SK-N-SH (cell line): ENCODE measurements at regions not wholly inside any gene's neighbourhood (a gene's known extent, or its start where the extent isn't known, plus 50 kb on each side); places are given as distances from the start of the nearest gene placed in this dataset.

ENCODE experiments used
- CTCF ChIA-PET: fragments of 300-600, 350-600 bp; formaldehyde crosslinking; extraction: SDS; loops from one replicate; lab custom pipeline; 2021; lab: Yijun Ruan, JAX
- POLR2A ChIA-PET: fragments of 350-600 bp; sonication (Branson Sonifier 250); formaldehyde crosslinking; extraction: SDS; loops from one replicate; lab custom pipeline; 2020; ENCODE audit warnings: antibody characterized with exemption, inconsistent platforms; lab: Yijun Ruan, JAX
- DNase-seq: peaks from one replicate; pipeline ENCODE4 v3.0.0; 2012
- H2AFZ ChIP-seq: fragments of 200-600 bp; sonication (generic); 2 replicates; pipeline ENCODE4 v1.8.1; 2016; ENCODE audit warnings: antibody characterized with exemption, mild to moderate bottlenecking, low read depth
- H3F3A ChIP-seq: fragments of 200-600 bp; sonication (generic); replicated peaks from 2 replicates; pipeline ENCODE3; 2016; ENCODE audit warnings: antibody characterized with exemption, mild to moderate bottlenecking; ENCODE audit not compliant: insufficient read depth
- H3K27ac ChIP-seq, 2 experiments: fragments of 200-500 bp in 1 of 2; fragments of 200-600 bp in 1 of 2; sonication (Bioruptor generic) in 1 of 2; sonication (generic), shearing (Covaris generic) in 1 of 2; 2 replicates each; pipeline versions ENCODE4 v1.5.1 to v1.6.1; 2014 to 2016; ENCODE audit warnings: low read depth in 2 of 2, inconsistent platforms in 1 of 2, low read length in 1 of 2, mild to moderate bottlenecking in 1 of 2, mixed read lengths in 1 of 2
- H3K27me3 ChIP-seq: fragments of 200-600 bp; sonication (generic), shearing (Covaris generic); 2 replicates; pipeline ENCODE4 v1.6.1; 2016; ENCODE audit warnings: mixed run types; ENCODE audit not compliant: insufficient read depth
- H3K36me3 ChIP-seq, 2 experiments: fragments of 200-500 bp in 1 of 2; fragments of 200-600 bp in 1 of 2; sonication (Bioruptor generic) in 1 of 2; sonication (generic) in 1 of 2; replicated peaks in 1 of 2; 2 replicates each; pipeline versions ENCODE3 to v1.5.1; 2014 to 2016; ENCODE audit warnings: low read length in 1 of 2, mild to moderate bottlenecking in 1 of 2; ENCODE audit not compliant: insufficient read depth in 2 of 2, control insufficient read depth in 1 of 2
- H3K4me1 ChIP-seq, 2 experiments: fragments of 200-500 bp in 1 of 2; fragments of 200-600 bp in 1 of 2; sonication (Bioruptor generic) in 1 of 2; sonication (generic), shearing (Covaris generic) in 1 of 2; 2 replicates each; pipeline versions ENCODE4 v1.5.1 to v1.6.1; 2014 to 2016; ENCODE audit warnings: low read depth in 1 of 2, low read length in 1 of 2, mixed run types in 1 of 2; ENCODE audit not compliant: insufficient read depth in 2 of 2, control insufficient read depth in 1 of 2
- H3K4me2 ChIP-seq: fragments of 200-600 bp; sonication (generic), shearing (Covaris generic); 2 replicates; pipeline ENCODE4 v1.6.1; 2017; ENCODE audit warnings: mixed run types
- H3K4me3 ChIP-seq, 2 experiments: fragments of 200-500 bp in 1 of 2; fragments of 200-600 bp in 1 of 2; sonication (Bioruptor generic) in 1 of 2; sonication (generic), shearing (Covaris generic) in 1 of 2; 2 replicates each; pipeline versions ENCODE4 v1.5.1 to v1.8.1; 2014 to 2016; ENCODE audit warnings: low read depth in 2 of 2, inconsistent platforms in 1 of 2, low read length in 1 of 2, mild to moderate bottlenecking in 1 of 2, mixed read lengths in 1 of 2, moderate library complexity in 1 of 2
- H3K79me2 ChIP-seq: fragments of 200-600 bp; sonication (generic); 2 replicates; pipeline ENCODE4 v1.8.1; 2017; ENCODE audit warnings: mild to moderate bottlenecking; ENCODE audit not compliant: insufficient read depth
- H3K9ac ChIP-seq: fragments of 200-600 bp; sonication (generic); 2 replicates; pipeline ENCODE4 v1.6.1; 2017; ENCODE audit warnings: mixed run types
- H3K9me2 ChIP-seq: fragments of 200-600 bp; sonication (generic); 2 replicates; pipeline ENCODE4 v1.6.1; 2017; ENCODE audit warnings: mixed run types
- H3K9me3 ChIP-seq: fragments of 200-600 bp; sonication (generic); 2 replicates; pipeline ENCODE4 v1.6.1; 2017; ENCODE audit warnings: mixed run types, mild to moderate bottlenecking, moderate library complexity
- H4K20me1 ChIP-seq: fragments of 200-600 bp; sonication (generic); 2 replicates; pipeline ENCODE4 v1.6.1; 2017; ENCODE audit warnings: mild to moderate bottlenecking, mixed run types; ENCODE audit not compliant: insufficient read depth
- CHD2 ChIP-seq: fragments of 150-350 bp; IDR thresholded peaks from 2 replicates; pipeline ENCODE4 v1.6.1; 2018; ENCODE audit warnings: low read length; ENCODE audit not compliant: partially characterized antibody
- ELF1 ChIP-seq: IDR thresholded peaks from 2 replicates; pipeline ENCODE4 v1.4.0; 2012
- EP300 ChIP-seq, 2 experiments: IDR thresholded peaks; 2 replicates each; pipeline versions ENCODE4 v1.4.0 to v1.6.1; 2012; ENCODE audit warnings: borderline replicate concordance in 1 of 2, low read depth in 1 of 2, low read length in 1 of 2
- FOSL2 ChIP-seq: IDR thresholded peaks from 2 replicates; pipeline ENCODE4 v1.4.0; 2012; ENCODE audit warnings: low read depth, mild to moderate bottlenecking, moderate library complexity, borderline replicate concordance
- GATA2 ChIP-seq: sonication (generic); formaldehyde crosslinking; IDR thresholded peaks from 2 replicates; pipeline ENCODE4 v1.5.0; 2020; ENCODE audit warnings: mild to moderate bottlenecking, missing genetic modification reagents
- IRF3 ChIP-seq: fragments of 150-350 bp; IDR thresholded peaks from 2 replicates; pipeline ENCODE4 v1.6.1; 2016; ENCODE audit warnings: mild to moderate bottlenecking, low read depth, low read length
- MAX ChIP-seq: IDR thresholded peaks from 2 replicates; pipeline ENCODE4 v1.4.0; 2012; ENCODE audit warnings: low read depth
- MEF2A ChIP-seq: IDR thresholded peaks from 2 replicates; pipeline ENCODE4 v1.4.0; 2012; ENCODE audit warnings: low read depth, borderline replicate concordance
- MXI1 ChIP-seq: IDR thresholded peaks from 2 replicates; pipeline ENCODE4 v1.6.1; 2012; ENCODE audit warnings: mild to moderate bottlenecking, low read depth, low read length, improper control_type of control experiment
- PBX3 ChIP-seq: IDR thresholded peaks from 2 replicates; pipeline ENCODE4; 2012
- POLR2AphosphoS5 ChIP-seq: IDR thresholded peaks from 2 replicates; pipeline ENCODE4 v1.6.1; 2012; ENCODE audit warnings: low read depth, low read length
- RAD21 ChIP-seq: IDR thresholded peaks from 2 replicates; pipeline ENCODE4 v1.6.1; 2012; ENCODE audit warnings: mild to moderate bottlenecking, low read length
- REST ChIP-seq: IDR thresholded peaks from 2 replicates; pipeline ENCODE4 v1.6.1; 2012; ENCODE audit warnings: mild to moderate bottlenecking, low read depth, low read length, moderate library complexity
- RXRA ChIP-seq: IDR thresholded peaks from 2 replicates; pipeline ENCODE4 v1.4.0; 2012; ENCODE audit warnings: low read depth, mild to moderate bottlenecking, borderline replicate concordance
- SIN3A ChIP-seq: IDR thresholded peaks from 2 replicates; pipeline ENCODE4 v1.6.1; 2012; ENCODE audit warnings: low read depth, mild to moderate bottlenecking, low read length, moderate library complexity, borderline replicate concordance
- SMC3 ChIP-seq: IDR thresholded peaks from 2 replicates; pipeline ENCODE4 v1.6.1; 2012; ENCODE audit warnings: low read depth, low read length, improper control_type of control experiment
- TEAD4 ChIP-seq: IDR thresholded peaks from 2 replicates; pipeline ENCODE4 v1.4.0; 2012; ENCODE audit warnings: mild to moderate bottlenecking, borderline replicate concordance; ENCODE audit not compliant: insufficient read depth
- YY1 ChIP-seq: IDR thresholded peaks from 2 replicates; pipeline ENCODE4 v1.4.0; 2012; ENCODE audit warnings: low read depth, mild to moderate bottlenecking
- ZBTB33 ChIP-seq: IDR thresholded peaks from 2 replicates; pipeline ENCODE4 v1.4.0; 2012; ENCODE audit warnings: low read depth, borderline replicate concordance
- whole genome bisulfite sequencing: methylation state at CpG from one replicate; pipeline ENCODE4 v1.1.6; 2017; ENCODE audit warnings: low lambda C conversion rate; 5-methylcytosine and 5-hydroxymethylcytosine counted together

GRCh38 chr14:106729551-106729950, 1203.2 kb downstream of the TMEM121 start:
- no peaks in the 10 kb centered on the region for H3F3A ChIP-seq
- H3K9me3 ChIP-seq = no peaks in the 10 kb centered on the region
- TF ChIP-seq MEF2A = no peak
- no peak for TF ChIP-seq SMC3
- TF ChIP-seq YY1 = no peak
- no peak for TF ChIP-seq ZBTB33
- TF ChIP-seq POLR2AphosphoS5 = no peak
- no peak for TF ChIP-seq GATA2
- no peak for TF ChIP-seq MAX
- TF ChIP-seq EP300 (IDR thresholded peaks at IDR 0.05; ENCODE audit: borderline replicate concordance in 1 of 2, low read depth in 1 of 2, low read length in 1 of 2) = no peak
- TF ChIP-seq FOSL2 = no peak
- TF ChIP-seq REST = no peak
- TF ChIP-seq RXRA = no peak
- TF ChIP-seq CHD2 = no peak
- TF ChIP-seq RAD21 = no peak
- TF ChIP-seq IRF3 = no peak
- no peak for TF ChIP-seq TEAD4
- TF ChIP-seq PBX3 = no peak
- no peak for TF ChIP-seq MXI1
- TF ChIP-seq ELF1 = no peak
- no peak for TF ChIP-seq SIN3A
- H3K4me3 ChIP-seq = no peak overlapping the region
- POLR2A ChIA-PET = no interaction called here
- no peaks in the 10 kb centered on the region for H4K20me1 ChIP-seq
- no CpG with 5 or more reads among the region's 2 CpGs for WGBS
- CTCF ChIA-PET = no interaction called here
- no peak overlapping the region for H3K27ac ChIP-seq
- H3K4me2 ChIP-seq = no peak overlapping the region
- no peak overlapping the region for H2AFZ ChIP-seq
- H3K36me3 ChIP-seq = no peaks in the 10 kb centered on the region
- H3K79me2 ChIP-seq = no peaks in the 10 kb centered on the region
- no peaks in the 10 kb centered on the region for H3K27me3 ChIP-seq
- no peak overlapping the region for H3K9ac ChIP-seq
- DNase-seq = no peak
- no peaks in the 10 kb centered on the region for H3K9me2 ChIP-seq
- H3K4me1 ChIP-seq = no peaks in the 10 kb centered on the region
